Stimulated activated naive CD8-positive, alpha-beta T cell treated with anti-CD3 and anti-CD28 coated beads, Interleukin-15, amount 100 ng/mL, for 72 hours (primary cell): ENCODE measurements at regions not wholly inside any gene's neighbourhood (a gene's known extent, or its start where the extent isn't known, plus 50 kb on each side); places are given as distances from the start of the nearest gene placed in this dataset.

Experiments used
- ATAC-seq: fragments of 150-1000 bp; cut with Tn5 transposase; 2 replicates; pipeline ENCODE4 v1.10.0; 2021; ENCODE audit warnings: mild to moderate bottlenecking, moderate library complexity
- DNase-seq, 2 donors: peaks; one replicate each; pipeline ENCODE4 v3.0.0; 2021 to 2022
- H3K27ac Mint-ChIP-seq, 2 donors: one replicate each; pipeline ENCODE4 v1.8.0; 2022; ENCODE audit warnings: mild to moderate bottlenecking in 2 of 2, mixed read lengths in 2 of 2, moderate library complexity in 2 of 2
- H3K27me3 Mint-ChIP-seq: one replicate; pipeline ENCODE4 v1.8.0; 2022; ENCODE audit warnings: mixed read lengths
- H3K4me1 Mint-ChIP-seq: one replicate; pipeline ENCODE4 v1.8.0; 2022; ENCODE audit warnings: mild to moderate bottlenecking, mixed read lengths
- H3K4me3 Mint-ChIP-seq, 2 donors: one replicate each; pipeline ENCODE4 v1.8.0; 2022; ENCODE audit warnings: mild to moderate bottlenecking in 2 of 2, mixed read lengths in 2 of 2, moderate library complexity in 1 of 2
- H3K9me3 Mint-ChIP-seq, 2 donors: one replicate each; pipeline ENCODE4 v1.8.0; 2022; ENCODE audit warnings: mixed read lengths in 2 of 2

DNA sequence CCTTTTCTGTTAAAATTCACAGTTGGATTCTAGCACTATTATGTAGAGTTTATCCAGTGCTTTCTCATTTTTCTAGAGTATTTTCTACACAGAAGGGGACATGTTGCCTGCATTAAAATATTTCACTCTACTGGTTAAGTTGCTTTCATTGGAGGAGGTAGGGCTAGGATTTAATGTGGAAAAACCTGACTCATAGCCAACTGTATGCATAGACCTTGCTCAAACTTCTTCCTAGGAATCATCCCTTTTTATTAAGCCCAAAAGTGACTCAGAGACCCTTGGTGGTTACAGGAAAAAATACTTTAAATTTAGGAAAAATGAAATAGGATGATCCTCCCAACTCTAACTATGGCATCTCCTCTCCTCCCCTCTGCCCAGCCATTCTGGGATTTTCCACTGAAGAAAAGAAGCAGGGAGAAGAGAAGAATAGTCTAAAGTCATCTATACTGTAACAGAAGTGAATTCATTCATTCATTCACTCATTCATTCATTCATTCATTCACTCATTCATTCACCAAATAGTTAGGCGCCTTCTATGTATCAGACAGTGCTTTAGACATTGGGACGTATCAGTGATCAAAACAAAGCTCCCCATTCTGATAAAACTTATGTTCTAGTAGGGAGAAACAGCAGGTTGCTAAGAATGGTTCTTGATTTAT is 109.0 kb upstream of the HTR2A start:
- DNase-seq, result no peak
- H3K9me3 Mint-ChIP-seq, result no peaks in the 10 kb centered on the region
- H3K27ac Mint-ChIP-seq, result no peak overlapping the region
- H3K4me3 Mint-ChIP-seq, result no peak overlapping the region
- no peak for ATAC-seq
- peaks cover 18% of the 10 kb centered on the region for H3K27me3 Mint-ChIP-seq
- no peaks in the 10 kb centered on the region for H3K4me1 Mint-ChIP-seq

DNA sequence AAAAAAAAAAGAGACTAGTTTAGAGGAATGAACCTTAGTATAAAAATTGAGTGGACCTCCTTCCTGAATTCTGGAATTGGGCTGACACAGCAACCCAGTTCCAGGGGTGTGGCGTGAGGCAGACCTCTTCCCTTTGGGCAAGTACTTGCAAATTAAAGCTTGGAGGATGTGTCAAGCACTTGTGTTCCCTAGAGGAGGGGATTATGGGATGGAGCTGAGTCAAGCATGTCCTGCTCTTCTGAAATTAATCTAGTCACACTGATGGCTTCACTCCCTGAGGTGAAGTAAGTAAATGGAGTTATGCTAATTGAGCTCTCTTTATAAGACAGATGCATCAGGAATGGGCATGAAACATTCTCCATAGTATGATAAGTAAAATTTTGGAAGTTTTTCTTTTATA is 107.7 kb upstream of the HTR2A start:
- no peak overlapping the region for H3K4me3 Mint-ChIP-seq
- no peaks in the 10 kb centered on the region for H3K9me3 Mint-ChIP-seq
- peaks cover 18% of the 10 kb centered on the region for H3K27me3 Mint-ChIP-seq
- no peak overlapping the region for H3K27ac Mint-ChIP-seq
- H3K4me1 Mint-ChIP-seq, result no peaks in the 10 kb centered on the region
- ATAC-seq (no peak), DNase-seq (no peak)

- Mint-ChIP-seq H3K27me3 (peaks cover 18% of the 10 kb centered on the region), H3K9me3 (no peaks in the 10 kb centered on the region), H3K4me3 (no peak overlapping the region), H3K4me1 (no peaks in the 10 kb centered on the region), H3K27ac (no peak overlapping the region)
- ATAC-seq, result no peak
- DNase-seq, result no peak
These were observed 107.2 kb upstream of the HTR2A start for GRCh38 chr13:47004027-47004426.

- Mint-ChIP-seq H3K27ac (no peak overlapping the region), H3K27me3 (peaks cover 23% of the 10 kb centered on the region), H3K4me3 (no peak overlapping the region), H3K4me1 (no peaks in the 10 kb centered on the region), H3K9me3 (no peaks in the 10 kb centered on the region)
- ATAC-seq (no peak), DNase-seq (no peak)
These were observed 103.3 kb upstream of the HTR2A start for GRCh38 chr13:47000165-47000564.

DNA sequence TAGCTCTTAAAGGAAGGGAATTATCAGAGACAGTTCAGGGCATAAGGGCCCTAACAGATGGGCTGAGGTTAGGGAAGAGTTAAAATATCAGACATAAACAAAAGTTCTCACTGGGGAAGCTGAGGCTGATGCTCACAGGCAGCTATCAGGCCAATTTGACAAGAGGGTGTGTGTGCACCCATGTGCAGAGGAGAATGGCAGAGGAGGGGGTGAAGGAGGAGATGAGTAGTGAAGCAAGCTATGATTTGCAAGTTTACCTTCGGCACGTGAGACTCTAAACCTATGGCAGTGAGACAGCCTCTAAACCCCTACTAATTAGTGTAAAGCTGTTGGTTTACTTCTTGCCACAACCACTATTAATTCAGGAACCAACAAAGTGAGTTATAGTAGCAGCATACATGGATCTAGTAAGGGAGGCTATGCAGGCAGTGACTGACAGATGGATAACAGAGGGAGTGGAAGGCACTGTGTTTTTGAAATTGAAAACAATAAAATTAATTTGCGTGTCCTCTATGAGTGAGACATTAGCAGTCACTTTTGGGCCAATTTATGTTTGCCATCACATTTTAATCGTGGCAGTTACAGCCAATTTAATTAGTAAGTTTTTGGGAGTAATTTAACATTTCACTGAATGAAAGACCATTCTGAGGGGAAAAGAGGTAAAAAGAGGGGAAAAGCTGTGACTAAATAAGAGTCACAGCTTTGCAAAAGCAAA is 99.6 kb upstream of the HTR2A start:
- DNase-seq (no peak), ATAC-seq (no peak)
- Mint-ChIP-seq H3K4me1 (no peaks in the 10 kb centered on the region), H3K27me3 (peaks cover 9% of the 10 kb centered on the region), H3K27ac (peak overlapping the region in 1 of 2 donors; percentile 0), H3K4me3 (no peak overlapping the region), H3K9me3 (no peaks in the 10 kb centered on the region)

DNA sequence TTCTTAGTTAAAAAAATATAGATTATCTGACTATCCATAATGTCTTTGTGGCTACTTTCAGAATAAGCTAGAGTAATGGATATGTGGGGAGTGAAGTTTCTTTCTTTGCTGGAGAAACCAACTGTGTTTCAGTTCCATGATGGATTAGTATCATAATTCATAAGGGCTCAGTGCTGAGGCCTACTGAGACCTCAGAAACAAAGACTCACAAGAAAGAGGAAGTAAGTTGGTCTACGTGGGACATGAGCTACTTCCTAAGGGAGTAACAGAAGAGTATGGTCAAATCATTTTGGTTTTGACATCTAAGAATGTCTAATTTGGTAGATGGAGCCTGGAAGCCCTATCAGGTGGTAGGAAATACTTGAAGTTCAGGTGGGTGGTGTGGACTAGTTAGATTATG is 99.0 kb upstream of the HTR2A start:
- no peak overlapping the region for H3K4me3 Mint-ChIP-seq
- H3K9me3 Mint-ChIP-seq, result no peaks in the 10 kb centered on the region
- H3K4me1 Mint-ChIP-seq, result no peaks in the 10 kb centered on the region
- ATAC-seq (no peak), DNase-seq (no peak)
- H3K27ac Mint-ChIP-seq, result peak overlapping the region in 1 of 2 donors; percentile 0
- peaks cover 9% of the 10 kb centered on the region for H3K27me3 Mint-ChIP-seq

DNA sequence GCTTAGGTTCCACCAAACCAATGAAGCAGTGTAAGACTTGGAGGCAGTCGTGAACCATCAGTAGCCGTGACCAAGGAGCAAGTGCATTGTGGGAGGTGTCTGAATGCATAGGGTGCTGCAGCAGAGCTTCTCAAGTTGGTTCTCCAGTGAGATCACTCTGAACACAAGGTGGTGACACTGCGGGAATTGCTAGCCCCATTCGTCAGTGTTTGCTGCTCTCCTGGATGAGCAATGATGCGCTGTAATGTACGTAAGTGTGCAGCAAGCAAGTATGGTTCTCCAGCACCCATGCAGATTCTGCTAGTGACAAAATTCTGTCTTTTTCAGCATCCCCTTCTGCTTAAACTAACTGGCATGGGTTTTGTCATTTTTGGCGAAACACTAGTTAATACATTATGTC is 97.6 kb upstream of the HTR2A start:
- Mint-ChIP-seq H3K27ac (no peak overlapping the region), H3K4me3 (no peak overlapping the region), H3K4me1 (no peaks in the 10 kb centered on the region), H3K9me3 (no peaks in the 10 kb centered on the region), H3K27me3 (peaks cover 9% of the 10 kb centered on the region)
- ATAC-seq (no peak), DNase-seq (no peak)

DNA sequence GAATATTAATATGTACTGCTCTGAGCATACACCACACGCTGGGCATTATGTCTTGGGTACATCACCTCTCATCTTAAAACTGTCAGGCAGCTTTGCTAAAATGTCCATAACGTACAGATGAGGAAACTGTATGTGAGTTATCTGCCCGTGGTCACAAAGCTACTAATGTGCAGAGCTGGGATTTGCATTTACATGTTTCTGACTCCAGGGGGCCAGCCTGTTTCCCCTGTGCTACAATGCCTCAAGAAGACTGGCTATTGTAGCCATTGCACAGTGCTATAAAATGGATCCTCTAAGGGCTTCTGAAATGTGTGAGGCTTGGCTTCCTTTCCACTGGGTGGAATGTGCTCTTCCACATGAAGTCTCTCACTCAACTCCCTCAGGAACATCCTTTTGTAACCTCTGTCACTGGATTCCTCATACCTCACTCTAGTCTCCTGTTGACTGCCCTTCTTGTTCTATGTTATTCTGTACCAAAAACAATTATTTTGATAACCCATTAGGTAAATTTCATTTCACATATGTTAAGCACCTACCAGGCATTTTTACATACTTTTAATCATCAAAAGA is 95.6 kb upstream of the HTR2A start:
- ATAC-seq, result no peak
- DNase-seq, result no peak
- Mint-ChIP-seq H3K27ac (peak overlapping the region in 1 of 2 donors; percentile 22), H3K4me3 (no peak overlapping the region), H3K27me3 (peaks cover 16% of the 10 kb centered on the region), H3K4me1 (no peaks in the 10 kb centered on the region), H3K9me3 (no peaks in the 10 kb centered on the region)

- H3K27ac Mint-ChIP-seq, result no peak overlapping the region
- no peak overlapping the region for H3K4me3 Mint-ChIP-seq
- DNase-seq (no peak), ATAC-seq (peak; percentile 33)
- H3K9me3 Mint-ChIP-seq, result no peaks in the 10 kb centered on the region
- H3K27me3 Mint-ChIP-seq, result peaks cover 4% of the 10 kb centered on the region
- H3K4me1 Mint-ChIP-seq, result peaks cover 13% of the 10 kb centered on the region
These were observed 87.0 kb upstream of the HTR2A start for GRCh38 chr13:46983881-46984280.

DNA sequence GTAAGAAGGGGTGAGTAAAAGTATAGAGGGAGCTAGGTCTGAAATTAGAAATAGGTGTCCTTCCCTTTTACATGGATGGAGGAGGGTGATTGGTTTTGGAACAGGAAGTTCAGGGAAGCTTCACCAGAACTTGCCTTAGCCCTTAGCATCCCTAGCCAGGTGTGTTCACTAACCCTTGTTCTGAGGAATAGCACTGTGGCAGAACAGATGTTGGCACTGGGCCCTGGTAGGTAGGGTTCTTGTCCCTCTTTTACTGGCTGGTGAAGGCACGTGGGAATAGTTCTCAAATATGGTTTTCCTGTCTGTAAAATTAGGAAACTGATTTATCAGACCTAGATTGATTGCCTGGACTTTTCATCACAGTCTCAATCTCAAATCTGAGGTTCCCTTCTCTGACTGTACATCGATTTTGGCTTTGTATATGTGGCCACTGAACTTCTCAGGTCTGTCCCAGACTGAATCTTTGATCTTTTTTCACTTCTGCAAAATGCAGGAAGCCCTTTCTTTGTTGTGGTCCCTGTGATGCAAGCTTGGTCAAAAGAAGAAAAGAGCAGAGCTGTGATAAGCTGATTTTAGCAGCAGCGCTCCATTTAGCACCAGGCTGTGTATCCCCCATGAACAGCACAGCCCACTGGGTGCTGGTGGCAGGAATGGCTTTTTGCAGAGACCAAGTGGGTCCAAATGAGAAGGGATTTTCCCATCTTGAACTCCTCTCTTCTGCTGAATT is 86.2 kb upstream of the HTR2A start:
- ATAC-seq (peak; percentile 91), DNase-seq (peak; percentile 10 to 32)
- peaks cover 13% of the 10 kb centered on the region for H3K4me1 Mint-ChIP-seq
- H3K4me3 Mint-ChIP-seq, result no peak overlapping the region
- no peaks in the 10 kb centered on the region for H3K27me3 Mint-ChIP-seq
- H3K27ac Mint-ChIP-seq, result peak overlapping the region in 1 of 2 donors; percentile 28
- no peaks in the 10 kb centered on the region for H3K9me3 Mint-ChIP-seq

DNA sequence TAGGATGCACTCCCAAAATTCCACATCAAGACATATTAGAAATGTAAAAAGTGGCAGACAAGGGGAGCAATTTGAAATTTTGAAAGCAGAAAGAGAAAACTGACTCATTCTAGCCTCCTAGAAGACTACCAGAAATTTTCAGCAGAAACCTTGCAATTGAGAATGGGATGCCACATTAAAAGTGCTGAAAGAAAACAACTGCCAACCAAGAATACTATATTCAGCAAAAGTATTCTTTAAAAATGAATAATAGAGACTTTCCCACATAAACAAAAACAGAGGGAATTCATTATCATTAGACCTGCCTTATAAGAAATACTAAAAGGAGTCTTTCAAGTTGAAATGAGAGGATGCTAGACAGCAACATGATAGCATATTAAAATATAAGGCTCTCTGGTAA is 78.3 kb upstream of the HTR2A start:
- Mint-ChIP-seq H3K9me3 (peaks cover 15 to 19% of the 10 kb centered on the region in 2 donors), H3K4me3 (no peak overlapping the region), H3K27me3 (no peaks in the 10 kb centered on the region), H3K27ac (no peak overlapping the region), H3K4me1 (no peaks in the 10 kb centered on the region)
- ATAC-seq (no peak), DNase-seq (no peak)

DNA sequence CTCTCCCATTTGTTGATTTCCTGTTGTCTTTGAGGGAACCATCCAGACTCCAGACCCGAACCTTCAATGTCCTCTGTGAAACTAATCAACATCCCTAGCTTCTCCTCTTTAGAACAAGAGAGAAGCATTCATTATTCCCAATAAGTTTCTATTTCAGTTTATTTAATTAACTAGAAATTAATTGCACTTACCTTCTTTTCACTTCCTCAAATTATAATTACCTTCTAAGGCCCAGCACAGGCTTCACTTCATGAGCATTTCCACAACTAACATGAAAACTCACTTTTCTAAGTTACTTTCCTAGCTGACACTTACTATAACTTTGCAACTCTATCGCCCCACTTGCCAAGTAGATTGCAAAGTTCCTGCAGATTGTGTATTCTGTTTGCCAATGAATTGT is 71.6 kb upstream of the HTR2A start:
- Mint-ChIP-seq H3K27me3 (no peaks in the 10 kb centered on the region), H3K4me3 (no peak overlapping the region), H3K9me3 (no peaks in the 10 kb centered on the region), H3K27ac (no peak overlapping the region), H3K4me1 (no peaks in the 10 kb centered on the region)
- DNase-seq (no peak), ATAC-seq (no peak)

DNA sequence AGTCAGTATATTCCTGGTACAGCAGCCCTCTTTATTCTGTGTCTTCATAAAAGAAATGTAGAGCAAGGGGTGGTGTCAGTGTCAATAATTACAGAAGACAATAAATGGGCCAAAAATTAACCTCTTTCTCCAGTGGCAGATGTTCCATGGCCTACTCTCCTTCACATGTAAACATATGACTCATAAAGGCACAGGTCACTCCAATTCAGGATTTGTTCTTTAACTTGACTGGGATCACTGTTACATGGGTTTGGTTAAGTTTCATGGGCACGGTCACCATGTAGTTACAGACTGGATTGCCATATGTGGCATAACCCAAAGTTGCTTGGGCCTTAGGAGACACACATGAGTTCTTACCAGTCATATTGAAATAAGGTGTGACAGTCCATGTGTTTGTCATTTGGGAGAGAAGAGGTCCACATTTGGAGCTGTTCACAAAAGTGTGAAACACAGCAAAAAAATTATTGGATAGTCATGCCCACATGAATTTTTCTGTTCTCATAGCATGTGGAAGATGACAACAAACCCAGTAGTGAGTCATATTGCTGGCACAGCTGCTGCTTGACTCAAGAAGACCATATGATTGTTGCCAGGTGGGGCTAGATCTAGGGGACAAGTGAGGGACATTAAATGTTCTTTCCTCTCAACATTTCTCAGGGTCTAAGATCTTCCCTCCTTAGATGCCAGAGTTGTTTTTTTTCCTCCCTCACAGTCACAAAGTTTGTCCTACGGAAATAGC is 68.1 kb upstream of the HTR2A start:
- H3K4me3 Mint-ChIP-seq, result no peak overlapping the region
- H3K27me3 Mint-ChIP-seq, result no peaks in the 10 kb centered on the region
- no peak for DNase-seq
- H3K4me1 Mint-ChIP-seq, result no peaks in the 10 kb centered on the region
- H3K9me3 Mint-ChIP-seq, result no peaks in the 10 kb centered on the region
- ATAC-seq, result no peak
- H3K27ac Mint-ChIP-seq, result no peak overlapping the region

GRCh38 chr13:46963904-46964303 is 67.1 kb upstream of the HTR2A start:
- Mint-ChIP-seq H3K4me3 (no peak overlapping the region), H3K27me3 (no peaks in the 10 kb centered on the region), H3K27ac (no peak overlapping the region), H3K4me1 (no peaks in the 10 kb centered on the region), H3K9me3 (no peaks in the 10 kb centered on the region)
- DNase-seq (no peak), ATAC-seq (no peak)

DNA sequence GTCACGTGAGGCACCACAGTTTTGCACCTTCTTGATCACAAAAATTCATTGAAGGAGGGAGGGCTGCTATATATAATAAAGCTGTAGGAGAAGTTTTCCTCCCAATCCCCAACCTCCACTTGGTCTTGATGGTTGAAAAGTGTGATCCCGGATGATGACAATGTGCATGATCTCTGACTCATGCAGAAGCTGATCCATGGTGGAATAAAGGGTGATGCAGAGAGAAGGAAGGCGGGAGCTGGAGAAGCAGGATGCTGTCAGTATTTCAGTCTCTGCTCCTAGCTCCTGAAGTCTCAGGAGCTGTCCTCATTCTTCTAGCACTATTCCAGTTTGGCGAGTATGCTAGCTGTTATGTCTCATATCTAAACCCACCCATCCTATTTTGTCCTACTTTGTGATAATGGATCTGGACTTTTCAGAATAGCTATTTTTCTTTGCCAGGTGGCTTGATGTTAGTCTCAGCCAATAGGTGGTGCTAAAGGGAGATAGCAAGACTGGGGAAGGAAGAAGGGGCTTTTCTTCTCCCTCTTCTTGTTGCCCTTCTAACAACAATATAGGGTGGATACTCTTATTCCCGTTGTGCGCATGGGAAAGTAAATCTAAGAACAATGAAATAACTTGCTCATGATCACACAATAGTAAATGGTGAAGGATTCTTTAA is 65.6 kb upstream of the HTR2A start:
- ATAC-seq, result no peak
- Mint-ChIP-seq H3K4me3 (no peak overlapping the region), H3K27me3 (peaks cover 9% of the 10 kb centered on the region), H3K4me1 (no peaks in the 10 kb centered on the region), H3K27ac (no peak overlapping the region), H3K9me3 (no peaks in the 10 kb centered on the region)
- no peak for DNase-seq
